ENCODE measurements at regions not wholly inside any gene's neighbourhood (a gene's known extent, or its start where the extent isn't known, plus 50 kb on each side); places are given as distances from the start of the nearest gene placed in this dataset.

- TF ChIP-seq CTCF (IDR thresholded peaks at IDR 0.05) (no peak), POLR2A (IDR thresholded peaks at IDR 0.05) (no peak)
Measured at GRCh38 chr2:41621095-41621494, 426.7 kb upstream of the PKDCC start.

Data from uterus (tissue), 2 donors.